SK-N-SH (cell line): ENCODE measurements at regions not wholly inside any gene's neighbourhood (a gene's known extent, or its start where the extent isn't known, plus 50 kb on each side); places are given as distances from the start of the nearest gene placed in this dataset.

Experiments
- CTCF ChIA-PET: fragments of 300-600, 350-600 bp; formaldehyde crosslinking; extraction: SDS; loops from one replicate; lab custom pipeline; 2021; lab: Yijun Ruan, JAX
- POLR2A ChIA-PET: fragments of 350-600 bp; sonication (Branson Sonifier 250); formaldehyde crosslinking; extraction: SDS; loops from one replicate; lab custom pipeline; 2020; ENCODE audit warnings: antibody characterized with exemption, inconsistent platforms; lab: Yijun Ruan, JAX
- DNase-seq: peaks from one replicate; pipeline ENCODE4 v3.0.0; 2012
- H2AFZ ChIP-seq: fragments of 200-600 bp; sonication (generic); 2 replicates; pipeline ENCODE4 v1.8.1; 2016; ENCODE audit warnings: antibody characterized with exemption, mild to moderate bottlenecking, low read depth
- H3F3A ChIP-seq: fragments of 200-600 bp; sonication (generic); replicated peaks from 2 replicates; pipeline ENCODE3; 2016; ENCODE audit warnings: antibody characterized with exemption, mild to moderate bottlenecking; ENCODE audit not compliant: insufficient read depth
- H3K27ac ChIP-seq, 2 experiments: fragments of 200-500 bp in 1 of 2; fragments of 200-600 bp in 1 of 2; sonication (Bioruptor generic) in 1 of 2; sonication (generic), shearing (Covaris generic) in 1 of 2; 2 replicates each; pipeline versions ENCODE4 v1.5.1 to v1.6.1; 2014 to 2016; ENCODE audit warnings: low read depth in 2 of 2, inconsistent platforms in 1 of 2, low read length in 1 of 2, mild to moderate bottlenecking in 1 of 2, mixed read lengths in 1 of 2
- H3K27me3 ChIP-seq: fragments of 200-600 bp; sonication (generic), shearing (Covaris generic); 2 replicates; pipeline ENCODE4 v1.6.1; 2016; ENCODE audit warnings: mixed run types; ENCODE audit not compliant: insufficient read depth
- H3K36me3 ChIP-seq, 2 experiments: fragments of 200-500 bp in 1 of 2; fragments of 200-600 bp in 1 of 2; sonication (Bioruptor generic) in 1 of 2; sonication (generic) in 1 of 2; replicated peaks in 1 of 2; 2 replicates each; pipeline versions ENCODE3 to v1.5.1; 2014 to 2016; ENCODE audit warnings: low read length in 1 of 2, mild to moderate bottlenecking in 1 of 2; ENCODE audit not compliant: insufficient read depth in 2 of 2, control insufficient read depth in 1 of 2
- H3K4me1 ChIP-seq, 2 experiments: fragments of 200-500 bp in 1 of 2; fragments of 200-600 bp in 1 of 2; sonication (Bioruptor generic) in 1 of 2; sonication (generic), shearing (Covaris generic) in 1 of 2; 2 replicates each; pipeline versions ENCODE4 v1.5.1 to v1.6.1; 2014 to 2016; ENCODE audit warnings: low read depth in 1 of 2, low read length in 1 of 2, mixed run types in 1 of 2; ENCODE audit not compliant: insufficient read depth in 2 of 2, control insufficient read depth in 1 of 2
- H3K4me2 ChIP-seq: fragments of 200-600 bp; sonication (generic), shearing (Covaris generic); 2 replicates; pipeline ENCODE4 v1.6.1; 2017; ENCODE audit warnings: mixed run types
- H3K4me3 ChIP-seq, 2 experiments: fragments of 200-500 bp in 1 of 2; fragments of 200-600 bp in 1 of 2; sonication (Bioruptor generic) in 1 of 2; sonication (generic), shearing (Covaris generic) in 1 of 2; 2 replicates each; pipeline versions ENCODE4 v1.5.1 to v1.8.1; 2014 to 2016; ENCODE audit warnings: low read depth in 2 of 2, inconsistent platforms in 1 of 2, low read length in 1 of 2, mild to moderate bottlenecking in 1 of 2, mixed read lengths in 1 of 2, moderate library complexity in 1 of 2
- H3K79me2 ChIP-seq: fragments of 200-600 bp; sonication (generic); 2 replicates; pipeline ENCODE4 v1.8.1; 2017; ENCODE audit warnings: mild to moderate bottlenecking; ENCODE audit not compliant: insufficient read depth
- H3K9ac ChIP-seq: fragments of 200-600 bp; sonication (generic); 2 replicates; pipeline ENCODE4 v1.6.1; 2017; ENCODE audit warnings: mixed run types
- H3K9me2 ChIP-seq: fragments of 200-600 bp; sonication (generic); 2 replicates; pipeline ENCODE4 v1.6.1; 2017; ENCODE audit warnings: mixed run types
- H3K9me3 ChIP-seq: fragments of 200-600 bp; sonication (generic); 2 replicates; pipeline ENCODE4 v1.6.1; 2017; ENCODE audit warnings: mixed run types, mild to moderate bottlenecking, moderate library complexity
- H4K20me1 ChIP-seq: fragments of 200-600 bp; sonication (generic); 2 replicates; pipeline ENCODE4 v1.6.1; 2017; ENCODE audit warnings: mild to moderate bottlenecking, mixed run types; ENCODE audit not compliant: insufficient read depth
- CHD2 ChIP-seq: fragments of 150-350 bp; IDR thresholded peaks from 2 replicates; pipeline ENCODE4 v1.6.1; 2018; ENCODE audit warnings: low read length; ENCODE audit not compliant: partially characterized antibody
- ELF1 ChIP-seq: IDR thresholded peaks from 2 replicates; pipeline ENCODE4 v1.4.0; 2012
- EP300 ChIP-seq, 2 experiments: IDR thresholded peaks; 2 replicates each; pipeline versions ENCODE4 v1.4.0 to v1.6.1; 2012; ENCODE audit warnings: borderline replicate concordance in 1 of 2, low read depth in 1 of 2, low read length in 1 of 2
- EZH2phosphoT487 ChIP-seq: fragments of 200-600 bp; sonication (generic); IDR thresholded peaks from 2 replicates; pipeline ENCODE4 v1.6.1; 2017; ENCODE audit warnings: low read depth, mixed run types, mild to moderate bottlenecking, antibody characterized with exemption, moderate library complexity, borderline replicate concordance
- FOSL2 ChIP-seq: IDR thresholded peaks from 2 replicates; pipeline ENCODE4 v1.4.0; 2012; ENCODE audit warnings: low read depth, mild to moderate bottlenecking, moderate library complexity, borderline replicate concordance
- FOXJ3 ChIP-seq: sonication (generic); formaldehyde crosslinking; IDR thresholded peaks from 2 replicates; pipeline ENCODE4 v1.5.1; 2020; ENCODE audit warnings: mild to moderate bottlenecking, missing genetic modification reagents
- FOXM1 ChIP-seq: IDR thresholded peaks from 2 replicates; pipeline ENCODE4 v1.4.0; 2012; ENCODE audit warnings: low read depth, mild to moderate bottlenecking
- GABPA ChIP-seq: IDR thresholded peaks from 2 replicates; pipeline ENCODE4 v1.4.0; 2012; ENCODE audit warnings: low read depth, mild to moderate bottlenecking
- GATA2 ChIP-seq: sonication (generic); formaldehyde crosslinking; IDR thresholded peaks from 2 replicates; pipeline ENCODE4 v1.5.0; 2020; ENCODE audit warnings: mild to moderate bottlenecking, missing genetic modification reagents
- IRF3 ChIP-seq: fragments of 150-350 bp; IDR thresholded peaks from 2 replicates; pipeline ENCODE4 v1.6.1; 2016; ENCODE audit warnings: mild to moderate bottlenecking, low read depth, low read length
- JUND ChIP-seq: IDR thresholded peaks from 2 replicates; pipeline ENCODE4 v1.4.0; 2012
- MEF2A ChIP-seq: IDR thresholded peaks from 2 replicates; pipeline ENCODE4 v1.4.0; 2012; ENCODE audit warnings: low read depth, borderline replicate concordance
- POLR2AphosphoS5 ChIP-seq: IDR thresholded peaks from 2 replicates; pipeline ENCODE4 v1.6.1; 2012; ENCODE audit warnings: low read depth, low read length
- RCOR1 ChIP-seq: fragments of 150-350 bp; IDR thresholded peaks from 2 replicates; pipeline ENCODE4 v1.6.1; 2017; ENCODE audit warnings: antibody characterized with exemption, low read length
- REST ChIP-seq: IDR thresholded peaks from 2 replicates; pipeline ENCODE4 v1.6.1; 2012; ENCODE audit warnings: mild to moderate bottlenecking, low read depth, low read length, moderate library complexity
- RXRA ChIP-seq: IDR thresholded peaks from 2 replicates; pipeline ENCODE4 v1.4.0; 2012; ENCODE audit warnings: low read depth, mild to moderate bottlenecking, borderline replicate concordance
- SIN3A ChIP-seq: IDR thresholded peaks from 2 replicates; pipeline ENCODE4 v1.6.1; 2012; ENCODE audit warnings: low read depth, mild to moderate bottlenecking, low read length, moderate library complexity, borderline replicate concordance
- TAF1 ChIP-seq: IDR thresholded peaks from 2 replicates; pipeline ENCODE4 v1.6.1; 2012; ENCODE audit warnings: low read depth, mild to moderate bottlenecking, low read length, moderate library complexity, borderline replicate concordance
- TCF12 ChIP-seq: IDR thresholded peaks from 2 replicates; pipeline ENCODE4 v1.4.0; 2012
- USF1 ChIP-seq: IDR thresholded peaks from 2 replicates; pipeline ENCODE4 v1.4.0; 2012; ENCODE audit warnings: low read depth, borderline replicate concordance
- USF2 ChIP-seq: fragments of 150-350 bp; IDR thresholded peaks from 2 replicates; pipeline ENCODE4 v1.6.1; 2017; ENCODE audit warnings: antibody characterized with exemption, low read length, low read depth, borderline replicate concordance
- WGBS: methylation state at CpG from one replicate; pipeline ENCODE4 v1.1.6; 2017; ENCODE audit warnings: low lambda C conversion rate; 5-methylcytosine and 5-hydroxymethylcytosine counted together

- ChIA-PET CTCF (interaction anchor here (1.0 to 1.2 kb wide), 2 partner anchors 17 to 237 kb away, joined by 3 to 4 read pairs; no protein-coding TSS in a partner anchor), POLR2A (no interaction called here)
- TF ChIP-seq POLR2AphosphoS5: no peak
- no peak for TF ChIP-seq USF2
- TF ChIP-seq TAF1: no peak
- no peak for TF ChIP-seq CHD2
- no peak for TF ChIP-seq TCF12
- TF ChIP-seq EP300 (IDR thresholded peaks at IDR 0.05; ENCODE audit: borderline replicate concordance in 1 of 2, low read depth in 1 of 2, low read length in 1 of 2): no peak
- TF ChIP-seq SIN3A: no peak
- TF ChIP-seq FOXJ3: no peak
- TF ChIP-seq EZH2phosphoT487: no peak
- no peak for TF ChIP-seq FOSL2
- TF ChIP-seq JUND: no peak
- no peak for TF ChIP-seq ELF1
- no peak for DNase-seq
- no peaks in the 10 kb centered on the region for H3K79me2 ChIP-seq
- no peaks in the 10 kb centered on the region for H3F3A ChIP-seq
- H3K9me2 ChIP-seq: no peaks in the 10 kb centered on the region
- no peak overlapping the region for H2AFZ ChIP-seq
- no peak overlapping the region for H3K4me3 ChIP-seq
- H3K9me3 ChIP-seq: peaks cover 6% of the 10 kb centered on the region; the same call in 1 of the 2 replicates
- no peaks in the 10 kb centered on the region for H4K20me1 ChIP-seq
- no peaks in the 10 kb centered on the region for H3K4me1 ChIP-seq
- H3K27me3 ChIP-seq: no peaks in the 10 kb centered on the region
- H3K36me3 ChIP-seq: no peaks in the 10 kb centered on the region
- no peak overlapping the region for H3K27ac ChIP-seq
- H3K4me2 ChIP-seq: no peak overlapping the region
- H3K9ac ChIP-seq: no peak overlapping the region
These were observed 159.0 kb upstream of the LHX5 start for GRCh38 chr12:113630625-113631024.

GRCh38 chr12:113625499-113625898 is 153.8 kb upstream of the LHX5 start:
- Histone ChIP-seq H3K4me3 (no peak overlapping the region), H4K20me1 (no peaks in the 10 kb centered on the region), H3K27me3 (no peaks in the 10 kb centered on the region), H3F3A (no peaks in the 10 kb centered on the region), H3K9me3 (peaks cover 3% of the 10 kb centered on the region; the same call in 1 of the 2 replicates), H3K36me3 (no peaks in the 10 kb centered on the region), H3K4me1 (no peaks in the 10 kb centered on the region), H3K9me2 (no peaks in the 10 kb centered on the region), H3K9ac (no peak overlapping the region), H3K27ac (no peak overlapping the region), H3K4me2 (no peak overlapping the region), H2AFZ (no peak overlapping the region), H3K79me2 (no peaks in the 10 kb centered on the region)
- no peak for DNase-seq
- ChIA-PET CTCF (interaction anchor here (0.7 kb wide), 1 partner anchor 12 kb away, joined by 4 read pairs; no protein-coding TSS in a partner anchor), POLR2A (no interaction called here)
- 11% methylated on average over 2 of the region's 2 CpGs for WGBS
- TF ChIP-seq RCOR1 (no peak), JUND (no peak), RXRA (no peak), FOXJ3 (no peak), FOXM1 (no peak), POLR2AphosphoS5 (no peak), MEF2A (no peak), EP300 (IDR thresholded peaks at IDR 0.05; ENCODE audit: borderline replicate concordance in 1 of 2, low read depth in 1 of 2, low read length in 1 of 2) (no peak), USF1 (no peak), GATA2 (CRISPR knock-in tag) (no peak), REST (no peak), GABPA (no peak), TCF12 (no peak), FOSL2 (no peak), IRF3 (no peak)
